ENCODE measurements at regions not wholly inside any gene's neighbourhood (a gene's known extent, or its start where the extent isn't known, plus 50 kb on each side); places are given as distances from the start of the nearest gene placed in this dataset.

DNA sequence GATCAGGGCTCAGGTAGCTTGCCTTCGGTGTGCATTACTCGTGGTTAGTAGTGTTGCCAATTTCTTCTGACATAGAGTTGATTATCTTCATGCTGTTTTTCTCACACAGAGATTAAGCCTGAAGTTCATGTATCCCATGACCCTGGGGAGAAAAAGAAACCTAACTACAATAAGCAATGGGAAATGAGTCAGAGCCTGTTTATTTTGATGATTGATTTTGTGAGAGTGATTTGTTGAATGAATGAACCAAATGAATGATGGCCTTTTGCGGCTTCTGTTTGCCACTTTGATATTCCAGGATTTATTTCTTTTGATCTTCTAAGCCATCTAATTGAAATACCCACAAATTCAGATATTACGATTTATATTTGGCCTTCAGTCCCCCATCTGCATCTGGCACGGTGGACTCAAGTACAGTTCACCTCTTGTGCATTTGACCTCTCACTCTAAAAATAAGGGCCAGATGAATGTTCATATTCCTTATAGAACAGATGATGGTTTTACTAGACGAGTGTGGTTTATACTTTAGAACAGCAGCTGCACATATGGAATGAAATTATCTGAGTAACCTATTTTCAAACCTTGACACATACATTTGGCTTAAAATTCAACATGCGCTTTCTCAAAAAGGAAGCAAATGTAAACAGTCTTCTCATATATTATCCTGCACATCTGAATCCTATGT lies 110.7 kb downstream of the PLCE1 start:
- peak; percentile 6 to 36 for DNase-seq (ENCODE audit: low read depth in 2 of 2)
- H3K4me3 ChIP-seq (replicated peaks in 1 of 2; ENCODE audit: low read depth in 2 of 2, low read length in 2 of 2): no peak overlapping the region
- TF ChIP-seq, protein P1, sequence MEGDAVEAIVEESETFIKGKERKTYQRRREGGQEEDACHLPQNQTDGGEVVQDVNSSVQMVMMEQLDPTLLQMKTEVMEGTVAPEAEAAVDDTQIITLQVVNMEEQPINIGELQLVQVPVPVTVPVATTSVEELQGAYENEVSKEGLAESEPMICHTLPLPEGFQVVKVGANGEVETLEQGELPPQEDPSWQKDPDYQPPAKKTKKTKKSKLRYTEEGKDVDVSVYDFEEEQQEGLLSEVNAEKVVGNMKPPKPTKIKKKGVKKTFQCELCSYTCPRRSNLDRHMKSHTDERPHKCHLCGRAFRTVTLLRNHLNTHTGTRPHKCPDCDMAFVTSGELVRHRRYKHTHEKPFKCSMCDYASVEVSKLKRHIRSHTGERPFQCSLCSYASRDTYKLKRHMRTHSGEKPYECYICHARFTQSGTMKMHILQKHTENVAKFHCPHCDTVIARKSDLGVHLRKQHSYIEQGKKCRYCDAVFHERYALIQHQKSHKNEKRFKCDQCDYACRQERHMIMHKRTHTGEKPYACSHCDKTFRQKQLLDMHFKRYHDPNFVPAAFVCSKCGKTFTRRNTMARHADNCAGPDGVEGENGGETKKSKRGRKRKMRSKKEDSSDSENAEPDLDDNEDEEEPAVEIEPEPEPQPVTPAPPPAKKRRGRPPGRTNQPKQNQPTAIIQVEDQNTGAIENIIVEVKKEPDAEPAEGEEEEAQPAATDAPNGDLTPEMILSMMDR (IDR thresholded peaks at IDR 0.05; ENCODE audit: low read depth, low read length): no peak

DNA sequence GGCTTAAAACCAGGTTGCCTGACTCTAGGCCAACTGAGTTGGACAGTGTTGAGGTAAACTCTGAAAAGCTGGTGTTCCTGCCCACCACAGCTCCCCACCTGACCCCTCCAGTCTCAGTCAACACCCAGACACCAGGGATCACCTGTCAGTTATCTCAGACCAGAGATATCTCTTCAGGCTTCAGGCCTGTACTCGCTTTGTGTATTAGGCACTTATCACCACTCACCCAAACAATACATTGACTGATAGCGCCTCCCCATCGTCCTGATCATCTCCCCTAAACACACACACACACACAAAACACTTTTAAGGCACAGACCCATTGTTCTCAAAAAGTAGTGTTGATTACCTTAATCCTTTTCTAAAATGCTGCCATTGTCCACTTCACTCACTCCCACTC lies 111.5 kb downstream of the PLCE1 start:
- no peak for DNase-seq (ENCODE audit: low read depth in 2 of 2)
- TF ChIP-seq, protein P1 (IDR thresholded peaks at IDR 0.05; ENCODE audit: low read depth, low read length): no peak
- no peak overlapping the region for H3K4me3 ChIP-seq (replicated peaks in 1 of 2; ENCODE audit: low read depth in 2 of 2, low read length in 2 of 2)

DNA sequence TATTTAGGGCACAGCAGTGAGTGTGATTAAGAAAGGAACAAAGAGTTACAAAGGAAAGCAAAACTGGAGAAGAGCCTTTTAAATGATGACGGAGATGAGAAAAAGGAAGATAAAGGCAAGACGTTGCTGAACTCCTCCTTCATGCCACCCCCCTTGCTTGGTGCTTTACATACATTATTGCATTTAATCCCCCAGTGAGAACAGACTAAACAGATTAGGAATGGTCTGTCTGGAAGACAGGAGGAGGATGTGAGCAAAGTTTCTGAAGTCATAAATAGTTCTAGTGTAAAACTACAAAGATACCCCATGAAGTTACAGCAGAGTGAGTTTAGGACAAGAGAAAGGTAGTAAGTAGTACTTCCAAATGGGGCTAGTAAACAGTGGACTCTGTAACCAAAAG lies 113.5 kb downstream of the PLCE1 start:
- H3K4me3 ChIP-seq (replicated peaks in 1 of 2; ENCODE audit: low read depth in 2 of 2, low read length in 2 of 2): no peak overlapping the region
- TF ChIP-seq, protein P1 (IDR thresholded peaks at IDR 0.05; ENCODE audit: low read depth, low read length): no peak
- DNase-seq (ENCODE audit: low read depth in 2 of 2): no peak

DNA sequence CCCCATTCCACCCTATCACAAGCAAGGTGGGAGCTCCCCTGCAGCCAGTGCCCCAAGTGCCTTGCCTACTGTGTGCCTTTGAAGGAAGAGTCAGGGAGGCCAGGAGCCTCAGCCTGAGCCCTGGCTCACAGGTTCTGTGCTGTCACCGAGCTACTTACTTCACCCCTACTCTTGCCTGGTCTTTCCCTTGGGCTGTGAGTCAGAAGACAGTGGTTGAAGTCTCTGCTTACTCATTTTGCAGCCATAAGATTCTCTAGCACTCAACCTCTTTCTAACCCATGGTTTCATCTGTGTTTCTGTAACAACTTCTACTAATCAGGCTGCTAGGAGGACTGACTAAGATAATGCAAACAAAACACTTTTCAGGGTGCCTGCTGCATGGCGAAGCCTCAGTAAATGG lies 114.5 kb downstream of the PLCE1 start:
- DNase-seq (ENCODE audit: low read depth in 2 of 2): peak; percentile 39 to 87
- H3K4me3 ChIP-seq (replicated peaks in 1 of 2; ENCODE audit: low read depth in 2 of 2, low read length in 2 of 2): no peak overlapping the region
- TF ChIP-seq, protein P1 (IDR thresholded peaks at IDR 0.05; ENCODE audit: low read depth, low read length): no peak

DNA sequence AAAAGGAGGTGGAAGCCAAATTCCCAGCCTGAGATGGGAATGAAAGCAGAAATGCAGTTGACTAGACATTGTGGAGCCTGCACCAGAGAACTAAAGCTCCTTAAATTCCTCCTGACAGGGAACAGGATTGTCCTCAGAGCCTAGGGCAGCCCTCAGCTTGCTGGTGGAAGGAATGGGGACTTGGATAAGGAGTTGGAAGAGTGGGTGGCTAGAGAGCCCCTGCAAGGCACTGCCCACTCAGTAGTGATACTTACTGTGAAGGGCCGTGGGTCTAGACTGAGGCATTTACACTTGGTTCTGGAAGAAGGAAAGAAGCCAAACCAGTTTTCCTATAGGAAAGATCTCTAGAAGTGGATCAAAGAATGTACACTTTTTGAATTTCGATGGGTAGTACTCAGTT lies 117.6 kb downstream of the PLCE1 start:
- H3K4me3 ChIP-seq (replicated peaks in 1 of 2; ENCODE audit: low read depth in 2 of 2, low read length in 2 of 2): no peak overlapping the region
- TF ChIP-seq, protein P1 (IDR thresholded peaks at IDR 0.05; ENCODE audit: low read depth, low read length): no peak
- no peak for DNase-seq (ENCODE audit: low read depth in 2 of 2)

DNA sequence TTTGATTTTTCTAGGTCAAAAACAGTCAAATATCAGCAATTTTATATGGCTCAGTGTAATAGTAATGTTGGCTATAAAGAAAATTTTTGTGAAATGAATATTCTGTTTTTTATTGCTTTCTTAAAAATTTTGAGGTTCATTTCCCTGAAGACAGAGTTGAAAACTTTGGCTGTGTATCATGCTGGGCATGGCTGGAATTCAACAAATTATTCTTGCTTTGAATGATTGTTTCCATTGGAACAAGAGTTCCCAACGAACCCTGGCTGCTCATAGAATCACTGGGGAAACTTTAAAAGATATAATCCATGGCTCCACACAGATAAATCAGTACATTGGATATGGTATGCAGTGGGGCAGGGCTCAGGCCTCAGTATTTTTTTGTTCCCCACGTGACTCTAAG lies 118.6 kb downstream of the PLCE1 start:
- no peak overlapping the region for H3K4me3 ChIP-seq (replicated peaks in 1 of 2; ENCODE audit: low read depth in 2 of 2, low read length in 2 of 2)
- no peak for DNase-seq (ENCODE audit: low read depth in 2 of 2)
- TF ChIP-seq, protein P1 (IDR thresholded peaks at IDR 0.05; ENCODE audit: low read depth, low read length): no peak

DNA sequence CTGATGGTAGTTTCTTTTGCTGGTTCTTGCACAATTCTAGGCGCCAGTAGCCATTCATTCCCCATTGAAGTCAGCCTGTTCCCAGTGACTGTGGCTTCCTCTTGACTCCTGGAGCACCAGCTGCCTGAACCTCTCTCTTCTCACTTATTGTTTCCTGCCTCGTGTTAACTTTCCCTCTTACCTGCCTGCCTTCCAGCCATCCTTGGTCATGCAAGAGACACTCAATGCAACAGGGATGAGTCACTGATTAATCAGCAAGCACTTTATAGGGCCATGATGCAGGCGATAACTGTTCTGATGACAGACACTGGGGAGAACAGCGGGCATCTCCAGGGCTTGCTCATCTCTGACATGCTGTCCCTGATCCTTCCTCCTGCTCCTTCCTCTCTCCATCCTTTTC lies 122.0 kb downstream of the PLCE1 start:
- DNase-seq (ENCODE audit: low read depth in 2 of 2): peak in 1 of 2 donors; percentile 52
- TF ChIP-seq, protein P1 (IDR thresholded peaks at IDR 0.05; ENCODE audit: low read depth, low read length): no peak
- H3K4me3 ChIP-seq (replicated peaks in 1 of 2; ENCODE audit: low read depth in 2 of 2, low read length in 2 of 2): no peak overlapping the region
